ENCODE measurements at regions not wholly inside any gene's neighbourhood (a gene's known extent, or its start where the extent isn't known, plus 50 kb on each side); places are given as distances from the start of the nearest gene placed in this dataset.
A peak's percentile ranks its signal among the peaks of the same experiment; 100 is the strongest.
"Not testable (repeated sequence)": the region's sequence is repeated elsewhere in the genome, so short reads cannot be mapped to it uniquely, and the experiment has no call there.

DNA sequence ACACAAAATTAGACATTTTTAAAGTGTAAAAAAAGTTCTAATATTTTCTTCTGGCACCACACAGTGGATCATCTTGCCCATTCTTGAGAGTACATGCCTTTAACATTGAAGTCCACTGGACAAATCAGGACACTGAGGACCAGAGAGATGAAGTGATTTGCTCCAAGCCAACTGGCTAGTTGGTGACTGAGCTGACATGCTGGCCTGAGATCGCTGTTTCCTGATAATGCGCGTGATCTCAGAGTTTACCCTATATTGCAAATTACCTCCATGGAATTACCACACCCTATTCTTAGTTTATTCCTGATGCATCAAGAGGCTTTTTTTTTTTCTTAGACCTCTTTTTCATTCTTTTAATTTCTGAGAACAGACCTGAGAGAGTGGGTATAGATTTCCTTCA is 432.8 kb downstream of the CD83 start:
- Mint-ChIP-seq H3K36me3 (0 out of 2 replicates have a peak, but pooled peaks cover 2% of the 10 kb centered on the region), H3K4me1 (peaks cover 13% of the 10 kb centered on the region), H3K27ac (no peak overlapping the region), H3K4me3 (no peak overlapping the region), H3K27me3 (ENCODE audit: low read depth) (no peaks in the 10 kb centered on the region), H3K9me3 (no peaks in the 10 kb centered on the region)
- DNase-seq (ENCODE audit: low spot score) (no peak), ATAC-seq (no peak)
- CTCF ChIA-PET: interaction anchor here (0.9 kb wide), 1 partner anchor 89 kb away, joined by 3 read pairs; no protein-coding TSS in a partner anchor
- TF ChIP-seq, protein P1, sequence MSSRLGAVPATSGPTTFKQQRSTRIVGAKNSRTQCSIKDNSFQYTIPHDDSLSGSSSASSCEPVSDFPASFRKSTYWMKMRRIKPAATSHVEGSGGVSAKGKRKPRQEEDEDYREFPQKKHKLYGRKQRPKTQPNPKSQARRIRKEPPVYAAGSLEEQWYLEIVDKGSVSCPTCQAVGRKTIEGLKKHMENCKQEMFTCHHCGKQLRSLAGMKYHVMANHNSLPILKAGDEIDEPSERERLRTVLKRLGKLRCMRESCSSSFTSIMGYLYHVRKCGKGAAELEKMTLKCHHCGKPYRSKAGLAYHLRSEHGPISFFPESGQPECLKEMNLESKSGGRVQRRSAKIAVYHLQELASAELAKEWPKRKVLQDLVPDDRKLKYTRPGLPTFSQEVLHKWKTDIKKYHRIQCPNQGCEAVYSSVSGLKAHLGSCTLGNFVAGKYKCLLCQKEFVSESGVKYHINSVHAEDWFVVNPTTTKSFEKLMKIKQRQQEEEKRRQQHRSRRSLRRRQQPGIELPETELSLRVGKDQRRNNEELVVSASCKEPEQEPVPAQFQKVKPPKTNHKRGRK (CRISPR knock-in tag; IDR thresholded peaks at IDR 0.05; ENCODE audit: borderline replicate concordance): no peak
- POLR2A ChIA-PET: interaction anchor here (1.4 kb wide), 1 partner anchor 10 kb away, joined by 3 read pairs; no protein-coding TSS in a partner anchor

DNA sequence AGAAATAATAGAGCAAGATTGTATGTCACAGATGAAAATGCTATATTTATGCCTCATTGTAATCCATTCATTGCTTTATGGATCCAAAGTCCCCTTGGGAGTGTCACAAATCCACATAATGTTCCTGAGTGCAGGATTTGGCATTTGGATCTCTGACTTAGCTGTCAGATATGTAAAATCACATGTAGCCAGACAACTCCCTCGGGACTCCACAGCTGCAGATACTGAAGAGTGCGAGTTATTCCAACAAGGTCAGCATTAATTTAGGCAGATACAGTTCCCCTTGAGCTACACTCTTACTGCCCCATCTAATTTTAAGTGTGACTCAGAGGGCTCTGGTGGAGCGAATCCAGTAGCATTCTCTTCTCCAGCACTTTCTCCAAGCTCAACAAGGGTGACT is 433.2 kb downstream of the CD83 start:
- Mint-ChIP-seq H3K27me3 (ENCODE audit: low read depth) (no peaks in the 10 kb centered on the region), H3K36me3 (0 out of 2 replicates have a peak, but pooled peaks cover 2% of the 10 kb centered on the region), H3K4me1 (peaks cover 13% of the 10 kb centered on the region), H3K27ac (no peak overlapping the region), H3K4me3 (no peak overlapping the region), H3K9me3 (no peaks in the 10 kb centered on the region)
- ChIA-PET CTCF (no interaction called here), POLR2A (interaction anchor here (1.4 kb wide), 1 partner anchor 10 kb away, joined by 3 read pairs; no protein-coding TSS in a partner anchor)
- TF ChIP-seq, protein P2, sequence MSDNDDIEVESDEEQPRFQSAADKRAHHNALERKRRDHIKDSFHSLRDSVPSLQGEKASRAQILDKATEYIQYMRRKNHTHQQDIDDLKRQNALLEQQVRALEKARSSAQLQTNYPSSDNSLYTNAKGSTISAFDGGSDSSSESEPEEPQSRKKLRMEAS (CRISPR knock-in tag; IDR thresholded peaks at IDR 0.05): no peak
- no peak for TF ChIP-seq ZNF263 (CRISPR knock-in tag; IDR thresholded peaks at IDR 0.05; ENCODE audit: low read depth)
- no peak for ATAC-seq
- DNase-seq (ENCODE audit: low spot score): no peak

DNA sequence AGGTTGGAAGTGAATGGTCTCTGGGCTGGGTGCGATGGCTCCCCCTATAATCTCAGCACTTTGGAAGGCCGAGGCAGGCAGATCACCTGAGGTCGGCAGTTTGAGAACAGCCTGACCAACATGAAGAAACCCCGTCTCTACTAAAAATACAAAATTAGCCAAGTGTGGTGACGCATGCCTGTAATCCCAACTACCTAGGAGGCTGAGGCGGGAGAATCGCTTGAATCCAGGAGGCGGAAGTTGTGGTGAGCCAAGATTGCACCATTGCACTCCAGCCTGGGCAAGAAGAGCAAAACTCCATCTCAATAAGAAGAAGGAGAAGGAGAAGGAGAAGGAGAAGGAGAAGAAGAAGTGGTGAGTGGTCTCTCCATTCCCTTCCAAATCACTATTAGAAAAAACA is 434.0 kb downstream of the CD83 start:
- H3K4me3 Mint-ChIP-seq; H3K27me3 Mint-ChIP-seq (ENCODE audit: low read depth); CTCF ChIA-PET; ATAC-seq; H3K36me3 Mint-ChIP-seq; DNase-seq (ENCODE audit: low spot score); H3K9me3 Mint-ChIP-seq; POLR2A ChIA-PET: not testable (repeated sequence)
- peaks cover 13% of the 10 kb centered on the region for H3K4me1 Mint-ChIP-seq
- peak overlapping the region; percentile 48; the same call in 1 of the 2 replicates for H3K27ac Mint-ChIP-seq

DNA sequence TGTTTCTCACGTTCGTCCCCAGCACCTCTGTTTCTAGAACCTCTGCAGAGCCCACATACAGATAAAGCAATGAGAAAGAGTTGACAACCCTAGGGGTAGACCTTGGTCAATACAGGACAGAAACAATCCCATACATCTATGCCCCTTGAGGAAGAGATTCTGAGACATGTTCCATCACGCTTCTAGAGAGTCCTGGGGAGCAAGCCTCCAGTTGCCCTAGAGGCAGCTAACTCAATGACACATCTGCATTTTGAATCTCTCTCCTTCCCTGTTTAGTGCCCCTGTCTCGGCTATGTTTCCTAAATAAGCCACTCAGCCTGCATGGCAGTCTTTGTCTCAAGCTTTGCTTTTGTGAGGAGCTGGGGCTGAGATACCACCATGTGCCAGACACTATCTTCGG is 435.3 kb downstream of the CD83 start:
- POLR2A ChIA-PET: no interaction called here
- Mint-ChIP-seq H3K9me3 (no peaks in the 10 kb centered on the region), H3K36me3 (0 out of 2 replicates have a peak, but pooled peaks cover 2% of the 10 kb centered on the region), H3K4me1 (peaks cover 20% of the 10 kb centered on the region), H3K4me3 (no peak overlapping the region), H3K27ac (no peak overlapping the region), H3K27me3 (ENCODE audit: low read depth) (no peaks in the 10 kb centered on the region)
- CTCF ChIA-PET: no interaction called here
- no peak for ATAC-seq
- no peak for TF ChIP-seq ZNF232 (CRISPR knock-in tag; IDR thresholded peaks at IDR 0.05)
- TF ChIP-seq TEAD4 (CRISPR knock-in tag; IDR thresholded peaks at IDR 0.05): no peak
- TF ChIP-seq, protein P3, sequence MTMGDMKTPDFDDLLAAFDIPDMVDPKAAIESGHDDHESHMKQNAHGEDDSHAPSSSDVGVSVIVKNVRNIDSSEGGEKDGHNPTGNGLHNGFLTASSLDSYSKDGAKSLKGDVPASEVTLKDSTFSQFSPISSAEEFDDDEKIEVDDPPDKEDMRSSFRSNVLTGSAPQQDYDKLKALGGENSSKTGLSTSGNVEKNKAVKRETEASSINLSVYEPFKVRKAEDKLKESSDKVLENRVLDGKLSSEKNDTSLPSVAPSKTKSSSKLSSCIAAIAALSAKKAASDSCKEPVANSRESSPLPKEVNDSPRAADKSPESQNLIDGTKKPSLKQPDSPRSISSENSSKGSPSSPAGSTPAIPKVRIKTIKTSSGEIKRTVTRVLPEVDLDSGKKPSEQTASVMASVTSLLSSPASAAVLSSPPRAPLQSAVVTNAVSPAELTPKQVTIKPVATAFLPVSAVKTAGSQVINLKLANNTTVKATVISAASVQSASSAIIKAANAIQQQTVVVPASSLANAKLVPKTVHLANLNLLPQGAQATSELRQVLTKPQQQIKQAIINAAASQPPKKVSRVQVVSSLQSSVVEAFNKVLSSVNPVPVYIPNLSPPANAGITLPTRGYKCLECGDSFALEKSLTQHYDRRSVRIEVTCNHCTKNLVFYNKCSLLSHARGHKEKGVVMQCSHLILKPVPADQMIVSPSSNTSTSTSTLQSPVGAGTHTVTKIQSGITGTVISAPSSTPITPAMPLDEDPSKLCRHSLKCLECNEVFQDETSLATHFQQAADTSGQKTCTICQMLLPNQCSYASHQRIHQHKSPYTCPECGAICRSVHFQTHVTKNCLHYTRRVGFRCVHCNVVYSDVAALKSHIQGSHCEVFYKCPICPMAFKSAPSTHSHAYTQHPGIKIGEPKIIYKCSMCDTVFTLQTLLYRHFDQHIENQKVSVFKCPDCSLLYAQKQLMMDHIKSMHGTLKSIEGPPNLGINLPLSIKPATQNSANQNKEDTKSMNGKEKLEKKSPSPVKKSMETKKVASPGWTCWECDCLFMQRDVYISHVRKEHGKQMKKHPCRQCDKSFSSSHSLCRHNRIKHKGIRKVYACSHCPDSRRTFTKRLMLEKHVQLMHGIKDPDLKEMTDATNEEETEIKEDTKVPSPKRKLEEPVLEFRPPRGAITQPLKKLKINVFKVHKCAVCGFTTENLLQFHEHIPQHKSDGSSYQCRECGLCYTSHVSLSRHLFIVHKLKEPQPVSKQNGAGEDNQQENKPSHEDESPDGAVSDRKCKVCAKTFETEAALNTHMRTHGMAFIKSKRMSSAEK (CRISPR knock-in tag; IDR thresholded peaks at IDR 0.05; ENCODE audit: borderline replicate concordance): no peak
- TF ChIP-seq SP1 (CRISPR knock-in tag; conservative IDR thresholded peaks at IDR 0.05): no peak
- no peak for TF ChIP-seq GABPB1 (CRISPR knock-in tag; IDR thresholded peaks at IDR 0.05)
- no peak for DNase-seq (ENCODE audit: low spot score)

DNA sequence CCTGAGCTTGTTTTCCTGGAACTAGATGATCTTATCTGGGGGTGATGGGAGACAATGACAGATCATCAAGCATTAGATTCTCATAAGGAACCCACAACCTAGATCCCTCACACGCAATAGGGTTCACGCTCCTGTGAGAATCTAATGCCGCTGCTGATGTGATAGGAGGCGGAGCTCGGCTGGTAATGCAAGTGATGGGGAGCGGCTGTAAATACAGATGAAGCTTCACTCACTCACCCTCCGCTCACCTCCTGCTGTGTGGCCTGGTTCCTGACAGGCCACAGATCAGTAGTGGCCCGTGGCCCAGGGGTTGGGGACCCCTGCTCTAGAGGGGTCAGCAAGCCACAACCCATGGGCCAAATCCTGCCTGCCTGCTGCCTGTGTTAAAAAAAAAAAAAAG is 435.9 kb downstream of the CD83 start:
- ChIA-PET CTCF (no interaction called here), POLR2A (no interaction called here)
- Mint-ChIP-seq H3K27ac (no peak overlapping the region), H3K36me3 (0 out of 2 replicates have a peak, but pooled peaks cover 2% of the 10 kb centered on the region), H3K4me3 (no peak overlapping the region), H3K4me1 (peaks cover 27% of the 10 kb centered on the region), H3K27me3 (ENCODE audit: low read depth) (no peaks in the 10 kb centered on the region), H3K9me3 (no peaks in the 10 kb centered on the region)
- no peak for ATAC-seq
- no peak for DNase-seq (ENCODE audit: low spot score)
- TF ChIP-seq FOXJ3 (CRISPR knock-in tag; IDR thresholded peaks at IDR 0.05; ENCODE audit: borderline replicate concordance) (no peak), MYBL2 (CRISPR knock-in tag; IDR thresholded peaks at IDR 0.05) (no peak), CBFB (CRISPR knock-in tag; IDR thresholded peaks at IDR 0.05; ENCODE audit: low read depth) (no peak), TEAD1 (CRISPR knock-in tag; IDR thresholded peaks at IDR 0.05) (no peak)
- TF ChIP-seq, protein P4, sequence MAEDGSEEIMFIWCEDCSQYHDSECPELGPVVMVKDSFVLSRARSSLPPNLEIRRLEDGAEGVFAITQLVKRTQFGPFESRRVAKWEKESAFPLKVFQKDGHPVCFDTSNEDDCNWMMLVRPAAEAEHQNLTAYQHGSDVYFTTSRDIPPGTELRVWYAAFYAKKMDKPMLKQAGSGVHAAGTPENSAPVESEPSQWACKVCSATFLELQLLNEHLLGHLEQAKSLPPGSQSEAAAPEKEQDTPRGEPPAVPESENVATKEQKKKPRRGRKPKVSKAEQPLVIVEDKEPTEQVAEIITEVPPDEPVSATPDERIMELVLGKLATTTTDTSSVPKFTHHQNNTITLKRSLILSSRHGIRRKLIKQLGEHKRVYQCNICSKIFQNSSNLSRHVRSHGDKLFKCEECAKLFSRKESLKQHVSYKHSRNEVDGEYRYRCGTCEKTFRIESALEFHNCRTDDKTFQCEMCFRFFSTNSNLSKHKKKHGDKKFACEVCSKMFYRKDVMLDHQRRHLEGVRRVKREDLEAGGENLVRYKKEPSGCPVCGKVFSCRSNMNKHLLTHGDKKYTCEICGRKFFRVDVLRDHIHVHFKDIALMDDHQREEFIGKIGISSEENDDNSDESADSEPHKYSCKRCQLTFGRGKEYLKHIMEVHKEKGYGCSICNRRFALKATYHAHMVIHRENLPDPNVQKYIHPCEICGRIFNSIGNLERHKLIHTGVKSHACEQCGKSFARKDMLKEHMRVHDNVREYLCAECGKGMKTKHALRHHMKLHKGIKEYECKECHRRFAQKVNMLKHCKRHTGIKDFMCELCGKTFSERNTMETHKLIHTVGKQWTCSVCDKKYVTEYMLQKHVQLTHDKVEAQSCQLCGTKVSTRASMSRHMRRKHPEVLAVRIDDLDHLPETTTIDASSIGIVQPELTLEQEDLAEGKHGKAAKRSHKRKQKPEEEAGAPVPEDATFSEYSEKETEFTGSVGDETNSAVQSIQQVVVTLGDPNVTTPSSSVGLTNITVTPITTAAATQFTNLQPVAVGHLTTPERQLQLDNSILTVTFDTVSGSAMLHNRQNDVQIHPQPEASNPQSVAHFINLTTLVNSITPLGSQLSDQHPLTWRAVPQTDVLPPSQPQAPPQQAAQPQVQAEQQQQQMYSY (CRISPR knock-in tag; IDR thresholded peaks at IDR 0.05): no peak
- TF ChIP-seq, protein P5, sequence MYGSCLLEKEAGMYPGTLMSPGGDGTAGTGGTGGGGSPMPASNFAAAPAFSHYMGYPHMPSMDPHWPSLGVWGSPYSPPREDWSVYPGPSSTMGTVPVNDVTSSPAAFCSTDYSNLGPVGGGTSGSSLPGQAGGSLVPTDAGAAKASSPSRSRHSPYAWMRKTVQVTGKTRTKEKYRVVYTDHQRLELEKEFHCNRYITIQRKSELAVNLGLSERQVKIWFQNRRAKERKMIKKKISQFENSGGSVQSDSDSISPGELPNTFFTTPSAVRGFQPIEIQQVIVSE (CRISPR knock-in tag; IDR thresholded peaks at IDR 0.05; ENCODE audit: borderline replicate concordance): no peak
